ENCODE measurements at regions not wholly inside any gene's neighbourhood (a gene's known extent, or its start where the extent isn't known, plus 50 kb on each side); places are given as distances from the start of the nearest gene placed in this dataset.

DNA sequence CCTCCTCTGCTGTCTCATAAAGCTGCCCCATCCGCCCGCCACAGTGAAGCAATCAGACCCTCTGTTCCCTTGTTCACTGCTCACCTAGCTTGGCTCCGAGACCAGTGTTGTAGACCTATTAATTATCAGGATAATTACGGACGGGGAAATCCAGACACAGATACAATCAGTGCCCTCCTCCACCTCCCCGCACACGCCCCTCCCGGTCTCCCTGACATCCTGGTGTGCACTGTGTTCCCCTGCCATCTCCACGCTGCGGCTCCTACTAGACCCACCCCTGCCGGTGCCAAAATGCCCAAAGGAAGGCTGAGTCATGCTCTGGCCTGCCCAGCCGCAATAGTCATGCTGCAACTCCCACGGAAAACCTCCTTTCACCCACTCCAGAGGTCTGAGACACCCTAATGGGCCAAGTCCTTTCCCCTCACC is 277.3 kb upstream of the TLE3 start:
- H3K4me2 ChIP-seq (ENCODE audit: control insufficient read depth, insufficient read depth): no peak overlapping the region
- no peaks in the 10 kb centered on the region for H4K20me1 ChIP-seq (ENCODE audit: control insufficient read depth, insufficient read depth)
- no peaks in the 10 kb centered on the region for H3K4me1 ChIP-seq (ENCODE audit: control insufficient read depth, insufficient read depth, low read length)
- no peak overlapping the region for H2AFZ ChIP-seq (ENCODE audit: control insufficient read depth, low read depth, low read length)
- H3K9ac ChIP-seq (ENCODE audit: control insufficient read depth, insufficient read depth, low read length): no peak overlapping the region
- peaks cover 0 to 4% of the 10 kb centered on the region in 2 experiments; a peak in 3 of 4 replicates for H3K27me3 ChIP-seq (replicated peaks in 1 of 2; ENCODE audit: control insufficient read depth in 2 of 2, insufficient read depth in 2 of 2, low read length in 1 of 2)
- FAIRE-seq (no peak), ATAC-seq (no peak), DNase-seq (ENCODE audit: low read depth, low spot score) (no peak)
- POLR2A ChIA-PET: no interaction called here
- SMC1A ChIA-PET (ENCODE audit: uncharacterized antibody, unreplicated experiment): no interaction called here
- WGBS (ENCODE audit: insufficient coverage, insufficient replicate concordance, low lambda C conversion rate, missing lambda C conversion rate): 38% methylated on average over 13 of the region's 13 CpGs
- no peak overlapping the region for H3K27ac ChIP-seq (ENCODE audit: control insufficient read depth, insufficient read depth)
- H3K79me2 ChIP-seq (ENCODE audit: control insufficient read depth, insufficient read depth, low read length): no peaks in the 10 kb centered on the region
- RAD21 ChIA-PET (ENCODE audit: unreplicated experiment): no interaction called here
- intact Hi-C loops (cut with micrococcal nuclease; ENCODE audit: unreplicated experiment): no loop called here
- BruUV-seq (replicated peaks): no TSS peak
- CTCF ChIA-PET: no interaction called here
- in situ Hi-C loops (cut with MboI): no loop called here
- H3K4me3 ChIP-seq: no peak overlapping the region
- no peaks in the 10 kb centered on the region for H3K36me3 ChIP-seq (ENCODE audit: control insufficient read depth in 2 of 2, insufficient read depth in 2 of 2, low read length in 1 of 2)
- H3K9me3 ChIP-seq (replicated peaks; ENCODE audit: control insufficient read depth, insufficient read depth, low read length): no peaks in the 10 kb centered on the region
- TF ChIP-seq ASH2L (IDR thresholded peaks at IDR 0.05; ENCODE audit: borderline replicate concordance, low read depth): no peak
- TF ChIP-seq BCL11A (IDR thresholded peaks at IDR 0.05; ENCODE audit: low read depth, low read length): no peak
- TF ChIP-seq, protein P1, sequence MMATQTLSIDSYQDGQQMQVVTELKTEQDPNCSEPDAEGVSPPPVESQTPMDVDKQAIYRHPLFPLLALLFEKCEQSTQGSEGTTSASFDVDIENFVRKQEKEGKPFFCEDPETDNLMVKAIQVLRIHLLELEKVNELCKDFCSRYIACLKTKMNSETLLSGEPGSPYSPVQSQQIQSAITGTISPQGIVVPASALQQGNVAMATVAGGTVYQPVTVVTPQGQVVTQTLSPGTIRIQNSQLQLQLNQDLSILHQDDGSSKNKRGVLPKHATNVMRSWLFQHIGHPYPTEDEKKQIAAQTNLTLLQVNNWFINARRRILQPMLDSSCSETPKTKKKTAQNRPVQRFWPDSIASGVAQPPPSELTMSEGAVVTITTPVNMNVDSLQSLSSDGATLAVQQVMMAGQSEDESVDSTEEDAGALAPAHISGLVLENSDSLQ (IDR thresholded peaks at IDR 0.05): no peak
- TF ChIP-seq SRF (IDR thresholded peaks at IDR 0.05; ENCODE audit: low read depth in 2 of 2, low read length in 2 of 2): no peak
- no peak for TF ChIP-seq EED (IDR thresholded peaks at IDR 0.05; ENCODE audit: low read depth)
- TF ChIP-seq MXI1 (IDR thresholded peaks at IDR 0.05; ENCODE audit: low read depth, low read length): no peak
- TF ChIP-seq, protein P2, sequence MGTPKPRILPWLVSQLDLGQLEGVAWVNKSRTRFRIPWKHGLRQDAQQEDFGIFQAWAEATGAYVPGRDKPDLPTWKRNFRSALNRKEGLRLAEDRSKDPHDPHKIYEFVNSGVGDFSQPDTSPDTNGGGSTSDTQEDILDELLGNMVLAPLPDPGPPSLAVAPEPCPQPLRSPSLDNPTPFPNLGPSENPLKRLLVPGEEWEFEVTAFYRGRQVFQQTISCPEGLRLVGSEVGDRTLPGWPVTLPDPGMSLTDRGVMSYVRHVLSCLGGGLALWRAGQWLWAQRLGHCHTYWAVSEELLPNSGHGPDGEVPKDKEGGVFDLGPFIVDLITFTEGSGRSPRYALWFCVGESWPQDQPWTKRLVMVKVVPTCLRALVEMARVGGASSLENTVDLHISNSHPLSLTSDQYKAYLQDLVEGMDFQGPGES (IDR thresholded peaks at IDR 0.05): no peak
- TF ChIP-seq TBL1XR1 (IDR thresholded peaks at IDR 0.05; ENCODE audit: low read depth, low read length): no peak
- TF ChIP-seq FOS (IDR thresholded peaks at IDR 0.05; ENCODE audit: borderline replicate concordance, extremely low read depth, insufficient read length): no peak
- TF ChIP-seq, protein P3, sequence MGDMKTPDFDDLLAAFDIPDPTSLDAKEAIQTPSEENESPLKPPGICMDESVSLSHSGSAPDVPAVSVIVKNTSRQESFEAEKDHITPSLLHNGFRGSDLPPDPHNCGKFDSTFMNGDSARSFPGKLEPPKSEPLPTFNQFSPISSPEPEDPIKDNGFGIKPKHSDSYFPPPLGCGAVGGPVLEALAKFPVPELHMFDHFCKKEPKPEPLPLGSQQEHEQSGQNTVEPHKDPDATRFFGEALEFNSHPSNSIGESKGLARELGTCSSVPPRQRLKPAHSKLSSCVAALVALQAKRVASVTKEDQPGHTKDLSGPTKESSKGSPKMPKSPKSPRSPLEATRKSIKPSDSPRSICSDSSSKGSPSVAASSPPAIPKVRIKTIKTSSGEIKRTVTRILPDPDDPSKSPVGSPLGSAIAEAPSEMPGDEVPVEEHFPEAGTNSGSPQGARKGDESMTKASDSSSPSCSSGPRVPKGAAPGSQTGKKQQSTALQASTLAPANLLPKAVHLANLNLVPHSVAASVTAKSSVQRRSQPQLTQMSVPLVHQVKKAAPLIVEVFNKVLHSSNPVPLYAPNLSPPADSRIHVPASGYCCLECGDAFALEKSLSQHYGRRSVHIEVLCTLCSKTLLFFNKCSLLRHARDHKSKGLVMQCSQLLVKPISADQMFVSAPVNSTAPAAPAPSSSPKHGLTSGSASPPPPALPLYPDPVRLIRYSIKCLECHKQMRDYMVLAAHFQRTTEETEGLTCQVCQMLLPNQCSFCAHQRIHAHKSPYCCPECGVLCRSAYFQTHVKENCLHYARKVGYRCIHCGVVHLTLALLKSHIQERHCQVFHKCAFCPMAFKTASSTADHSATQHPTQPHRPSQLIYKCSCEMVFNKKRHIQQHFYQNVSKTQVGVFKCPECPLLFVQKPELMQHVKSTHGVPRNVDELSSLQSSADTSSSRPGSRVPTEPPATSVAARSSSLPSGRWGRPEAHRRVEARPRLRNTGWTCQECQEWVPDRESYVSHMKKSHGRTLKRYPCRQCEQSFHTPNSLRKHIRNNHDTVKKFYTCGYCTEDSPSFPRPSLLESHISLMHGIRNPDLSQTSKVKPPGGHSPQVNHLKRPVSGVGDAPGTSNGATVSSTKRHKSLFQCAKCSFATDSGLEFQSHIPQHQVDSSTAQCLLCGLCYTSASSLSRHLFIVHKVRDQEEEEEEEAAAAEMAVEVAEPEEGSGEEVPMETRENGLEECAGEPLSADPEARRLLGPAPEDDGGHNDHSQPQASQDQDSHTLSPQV (IDR thresholded peaks at IDR 0.05): no peak
- no peak for TF ChIP-seq NR2F1 (conservative IDR thresholded peaks at IDR 0.05)
- no peak for TF ChIP-seq CBX3 (IDR thresholded peaks at IDR 0.05; ENCODE audit: borderline replicate concordance, low read depth)
- no peak for TF ChIP-seq POLR2A (IDR thresholded peaks at IDR 0.05; ENCODE audit: low read depth, low read length)
- TF ChIP-seq MLLT1 (IDR thresholded peaks at IDR 0.05): no peak
